HG03571 (cell line): ENCODE measurements at regions not wholly inside any gene's neighbourhood (a gene's known extent, or its start where the extent isn't known, plus 50 kb on each side); places are given as distances from the start of the nearest gene placed in this dataset.

Experiments
- ATAC-seq: cut with Tn5 transposase; IDR thresholded peaks from one replicate; pipeline ENCODE4 v1.9.1; 2021; ENCODE audit not compliant: unreplicated experiment

- peak; percentile 96 for ATAC-seq
Observed at GRCh38 chr3:34361921-34362320, 563.5 kb downstream of the PDCD6IP start.

- no peak for ATAC-seq
Observed at GRCh38 chr3:34362910-34363309, 564.5 kb downstream of the PDCD6IP start.

- ATAC-seq: no peak
Observed at GRCh38 chr3:34363881-34364280, 565.5 kb downstream of the PDCD6IP start.

GRCh38 chr3:34364335-34364734 lies 565.9 kb downstream of the PDCD6IP start:
- no peak for ATAC-seq

GRCh38 chr3:34365231-34365630 lies 566.8 kb downstream of the PDCD6IP start:
- ATAC-seq: no peak

- ATAC-seq: no peak
Observed at GRCh38 chr3:34365771-34366170, 567.3 kb downstream of the PDCD6IP start.

- no peak for ATAC-seq
Observed at GRCh38 chr3:34367521-34367920, 569.1 kb downstream of the PDCD6IP start.

- ATAC-seq: no peak
Observed at GRCh38 chr3:34374521-34374920, 576.1 kb downstream of the PDCD6IP start.

- ATAC-seq: no peak
Observed at GRCh38 chr3:34376691-34377090, 578.3 kb downstream of the PDCD6IP start.

GRCh38 chr3:34377961-34378360 lies 579.5 kb downstream of the PDCD6IP start:
- ATAC-seq: no peak

GRCh38 chr3:34381243-34381642 lies 582.8 kb downstream of the PDCD6IP start:
- ATAC-seq: no peak

- no peak for ATAC-seq
Observed at GRCh38 chr3:34382859-34383258, 584.4 kb downstream of the PDCD6IP start.

GRCh38 chr3:34386309-34386708 lies 587.9 kb downstream of the PDCD6IP start:
- ATAC-seq: no peak

- ATAC-seq: no peak
Observed at GRCh38 chr3:34387826-34388564, 589.6 kb downstream of the PDCD6IP start.

GRCh38 chr3:34388830-34389229 lies 590.4 kb downstream of the PDCD6IP start:
- ATAC-seq: no peak

- no peak for ATAC-seq
Observed at GRCh38 chr3:34394978-34395748, 596.7 kb downstream of the PDCD6IP start.

- no peak for ATAC-seq
Observed at GRCh38 chr3:34396288-34396687, 597.9 kb downstream of the PDCD6IP start.

- no peak for ATAC-seq
Observed at GRCh38 chr3:34396956-34397355, 598.5 kb downstream of the PDCD6IP start.

GRCh38 chr3:34399401-34399800 lies 601.0 kb downstream of the PDCD6IP start:
- no peak for ATAC-seq

- ATAC-seq: no peak
Observed at GRCh38 chr3:34405159-34405558, 606.7 kb downstream of the PDCD6IP start.

- no peak for ATAC-seq
Observed at GRCh38 chr3:34407281-34407680, 608.9 kb downstream of the PDCD6IP start.

- no peak for ATAC-seq
Observed at GRCh38 chr3:34408088-34408487, 609.7 kb downstream of the PDCD6IP start.
